ENCODE measurements at regions not wholly inside any gene's neighbourhood (a gene's known extent, or its start where the extent isn't known, plus 50 kb on each side); places are given as distances from the start of the nearest gene placed in this dataset.

GRCh38 chr2:19480673-19481072, 122.2 kb upstream of the OSR1 start:
- H3K4me3 ChIP-seq (ENCODE audit: low read depth, low read length), result no peak overlapping the region
- no peak overlapping the region for H2AFZ ChIP-seq (ENCODE audit: low read length, unreplicated experiment)
- H3K36me3 ChIP-seq (ENCODE audit: insufficient read depth, low read length), result no peaks in the 10 kb centered on the region
- no peak overlapping the region for H3K27ac ChIP-seq (ENCODE audit: low read depth, low read length)
- no peaks in the 10 kb centered on the region for H3K27me3 ChIP-seq (ENCODE audit: insufficient read depth, low read length)
- H3K4me1 ChIP-seq (ENCODE audit: control insufficient read depth, insufficient read depth, low read length, unreplicated experiment), result peaks cover 10% of the 10 kb centered on the region
- H3K79me2 ChIP-seq (ENCODE audit: control insufficient read depth, insufficient read depth, low read length, unreplicated experiment), result no peaks in the 10 kb centered on the region

DNA sequence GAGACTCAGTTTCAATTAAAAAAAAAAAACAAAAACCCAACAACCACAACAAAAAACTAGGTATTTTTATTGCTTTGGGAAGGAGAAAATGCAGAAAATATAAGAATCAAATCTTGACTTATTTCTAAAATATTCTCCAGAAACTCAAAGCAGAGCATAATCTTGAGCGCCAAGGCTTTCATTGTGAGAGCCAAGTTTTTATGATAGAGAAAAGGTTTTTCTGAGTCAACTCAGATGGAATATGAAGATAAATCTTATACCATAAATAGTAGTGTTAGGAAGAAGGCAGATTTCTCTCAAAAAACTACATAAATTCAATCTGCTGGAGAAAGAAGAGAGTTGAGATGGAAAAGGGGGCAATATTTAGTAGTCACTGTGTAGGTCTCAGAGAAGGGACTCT, 121.2 kb upstream of the OSR1 start:
- no peaks in the 10 kb centered on the region for H3K79me2 ChIP-seq (ENCODE audit: control insufficient read depth, insufficient read depth, low read length, unreplicated experiment)
- no peak overlapping the region for H2AFZ ChIP-seq (ENCODE audit: low read length, unreplicated experiment)
- H3K4me3 ChIP-seq (ENCODE audit: low read depth, low read length), result no peak overlapping the region
- H3K36me3 ChIP-seq (ENCODE audit: insufficient read depth, low read length), result no peaks in the 10 kb centered on the region
- peaks cover 10% of the 10 kb centered on the region for H3K4me1 ChIP-seq (ENCODE audit: control insufficient read depth, insufficient read depth, low read length, unreplicated experiment)
- H3K27me3 ChIP-seq (ENCODE audit: insufficient read depth, low read length), result no peaks in the 10 kb centered on the region
- H3K27ac ChIP-seq (ENCODE audit: low read depth, low read length), result no peak overlapping the region

DNA sequence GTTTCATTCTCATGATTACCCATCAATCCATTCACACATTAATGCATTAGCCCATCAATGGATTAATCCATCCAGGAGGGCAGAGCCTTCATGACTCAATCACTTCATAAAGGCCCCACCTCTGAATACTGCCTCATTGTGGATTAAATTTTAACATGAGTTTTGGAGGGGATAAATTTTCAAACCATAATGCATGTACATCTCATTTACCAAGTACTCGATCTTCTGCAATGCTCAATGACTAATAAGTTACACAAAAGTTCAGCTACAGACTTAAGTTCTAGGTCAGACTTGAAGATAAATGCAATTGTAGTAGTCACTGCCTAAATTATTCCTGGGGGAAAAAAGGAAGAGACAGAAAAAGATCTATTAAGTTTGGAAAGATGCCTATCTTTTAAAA, 120.0 kb upstream of the OSR1 start:
- Histone ChIP-seq H3K36me3 (ENCODE audit: insufficient read depth, low read length) (no peaks in the 10 kb centered on the region), H3K27me3 (ENCODE audit: insufficient read depth, low read length) (no peaks in the 10 kb centered on the region), H3K4me1 (ENCODE audit: control insufficient read depth, insufficient read depth, low read length, unreplicated experiment) (peaks cover 10% of the 10 kb centered on the region), H3K4me3 (ENCODE audit: low read depth, low read length) (no peak overlapping the region), H3K79me2 (ENCODE audit: control insufficient read depth, insufficient read depth, low read length, unreplicated experiment) (no peaks in the 10 kb centered on the region), H2AFZ (ENCODE audit: low read length, unreplicated experiment) (peak overlapping the region; percentile 44), H3K27ac (ENCODE audit: low read depth, low read length) (no peak overlapping the region)

- Histone ChIP-seq H3K27ac (ENCODE audit: low read depth, low read length) (no peak overlapping the region), H3K79me2 (ENCODE audit: control insufficient read depth, insufficient read depth, low read length, unreplicated experiment) (no peaks in the 10 kb centered on the region), H3K4me1 (ENCODE audit: control insufficient read depth, insufficient read depth, low read length, unreplicated experiment) (peaks cover 10% of the 10 kb centered on the region), H2AFZ (ENCODE audit: low read length, unreplicated experiment) (no peak overlapping the region), H3K36me3 (ENCODE audit: insufficient read depth, low read length) (no peaks in the 10 kb centered on the region), H3K27me3 (ENCODE audit: insufficient read depth, low read length) (no peaks in the 10 kb centered on the region), H3K4me3 (ENCODE audit: low read depth, low read length) (no peak overlapping the region)
Observed at GRCh38 chr2:19476327-19476726, 117.9 kb upstream of the OSR1 start.

DNA sequence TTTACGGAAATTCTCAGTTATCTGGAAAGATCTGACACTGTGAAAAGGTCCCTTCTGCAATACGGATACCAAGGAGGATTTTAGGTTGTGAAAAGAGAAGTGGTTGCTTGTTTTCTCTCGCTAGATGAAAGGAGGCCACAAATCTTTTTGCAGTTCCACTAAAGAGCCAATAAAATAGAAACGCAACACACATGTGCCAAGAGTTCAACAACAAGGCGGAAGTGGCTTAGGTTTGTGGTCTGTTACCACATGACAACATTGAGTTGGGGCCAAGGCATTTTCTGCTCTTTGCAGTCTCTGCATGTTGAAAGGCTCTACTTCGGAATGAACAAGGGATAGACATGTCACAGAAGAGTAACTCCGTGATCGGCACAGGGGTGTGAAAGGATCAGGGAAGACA, 115.7 kb upstream of the OSR1 start:
- H2AFZ ChIP-seq (ENCODE audit: low read length, unreplicated experiment), result no peak overlapping the region
- H3K4me3 ChIP-seq (ENCODE audit: low read depth, low read length), result no peak overlapping the region
- H3K27me3 ChIP-seq (ENCODE audit: insufficient read depth, low read length), result no peaks in the 10 kb centered on the region
- no peak overlapping the region for H3K27ac ChIP-seq (ENCODE audit: low read depth, low read length)
- H3K4me1 ChIP-seq (ENCODE audit: control insufficient read depth, insufficient read depth, low read length, unreplicated experiment), result peaks cover 10% of the 10 kb centered on the region
- no peaks in the 10 kb centered on the region for H3K36me3 ChIP-seq (ENCODE audit: insufficient read depth, low read length)
- H3K79me2 ChIP-seq (ENCODE audit: control insufficient read depth, insufficient read depth, low read length, unreplicated experiment), result no peaks in the 10 kb centered on the region

GRCh38 chr2:19473350-19473749, 114.9 kb upstream of the OSR1 start:
- Histone ChIP-seq H3K36me3 (ENCODE audit: insufficient read depth, low read length) (no peaks in the 10 kb centered on the region), H3K27me3 (ENCODE audit: insufficient read depth, low read length) (no peaks in the 10 kb centered on the region), H2AFZ (ENCODE audit: low read length, unreplicated experiment) (no peak overlapping the region), H3K4me3 (ENCODE audit: low read depth, low read length) (no peak overlapping the region), H3K4me1 (ENCODE audit: control insufficient read depth, insufficient read depth, low read length, unreplicated experiment) (peaks cover 4% of the 10 kb centered on the region), H3K79me2 (ENCODE audit: control insufficient read depth, insufficient read depth, low read length, unreplicated experiment) (no peaks in the 10 kb centered on the region), H3K27ac (ENCODE audit: low read depth, low read length) (no peak overlapping the region)

GRCh38 chr2:19472391-19472978, 114.1 kb upstream of the OSR1 start:
- Histone ChIP-seq H2AFZ (ENCODE audit: low read length, unreplicated experiment) (no peak overlapping the region), H3K27me3 (ENCODE audit: insufficient read depth, low read length) (no peaks in the 10 kb centered on the region), H3K79me2 (ENCODE audit: control insufficient read depth, insufficient read depth, low read length, unreplicated experiment) (no peaks in the 10 kb centered on the region), H3K27ac (ENCODE audit: low read depth, low read length) (no peak overlapping the region), H3K36me3 (ENCODE audit: insufficient read depth, low read length) (no peaks in the 10 kb centered on the region), H3K4me1 (ENCODE audit: control insufficient read depth, insufficient read depth, low read length, unreplicated experiment) (no peaks in the 10 kb centered on the region), H3K4me3 (ENCODE audit: low read depth, low read length) (no peak overlapping the region)

DNA sequence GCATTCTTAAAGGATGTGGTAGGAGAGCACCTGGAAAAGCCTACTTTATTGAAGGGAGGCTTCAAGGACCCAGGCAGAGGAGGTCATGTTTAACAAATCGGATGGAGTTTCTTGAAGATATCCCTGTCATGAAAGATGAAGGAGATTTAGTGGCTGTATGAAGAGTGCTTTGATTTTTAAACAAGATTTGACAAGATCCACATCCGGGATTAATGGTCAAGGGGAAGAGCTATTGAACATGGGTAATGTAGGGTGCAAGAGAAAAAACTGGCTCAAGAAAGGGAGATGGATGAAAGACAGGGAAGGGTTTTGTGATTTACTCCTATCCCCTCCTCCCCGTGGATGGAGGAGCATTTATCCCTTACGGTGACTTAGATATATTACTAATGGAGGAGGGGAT, 113.1 kb upstream of the OSR1 start:
- H3K27me3 ChIP-seq (ENCODE audit: insufficient read depth, low read length), result no peaks in the 10 kb centered on the region
- H3K79me2 ChIP-seq (ENCODE audit: control insufficient read depth, insufficient read depth, low read length, unreplicated experiment), result no peaks in the 10 kb centered on the region
- no peak overlapping the region for H3K27ac ChIP-seq (ENCODE audit: low read depth, low read length)
- H2AFZ ChIP-seq (ENCODE audit: low read length, unreplicated experiment), result no peak overlapping the region
- H3K36me3 ChIP-seq (ENCODE audit: insufficient read depth, low read length), result no peaks in the 10 kb centered on the region
- no peaks in the 10 kb centered on the region for H3K4me1 ChIP-seq (ENCODE audit: control insufficient read depth, insufficient read depth, low read length, unreplicated experiment)
- no peak overlapping the region for H3K4me3 ChIP-seq (ENCODE audit: low read depth, low read length)

DNA sequence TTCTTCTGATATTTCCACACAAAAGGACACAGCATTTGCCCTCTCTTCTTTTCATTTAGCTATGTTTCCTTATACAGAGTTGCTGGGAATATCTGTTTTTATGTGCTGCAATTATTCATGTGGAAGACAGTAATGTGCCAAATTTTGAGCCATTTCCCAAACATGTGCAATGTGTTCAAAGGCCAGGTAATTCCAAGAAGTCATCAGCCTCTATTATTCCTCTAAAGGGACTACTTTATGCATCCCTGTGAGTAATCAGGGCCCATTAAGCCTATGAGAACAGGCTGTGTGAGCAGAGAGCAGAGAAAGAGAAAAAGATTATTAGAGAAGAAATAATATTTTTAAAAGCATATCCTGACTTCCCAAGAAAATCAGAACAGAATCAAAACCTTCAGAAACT, 107.6 kb upstream of the OSR1 start:
- Histone ChIP-seq H2AFZ (ENCODE audit: low read length, unreplicated experiment) (no peak overlapping the region), H3K27me3 (ENCODE audit: insufficient read depth, low read length) (no peaks in the 10 kb centered on the region), H3K36me3 (ENCODE audit: insufficient read depth, low read length) (no peaks in the 10 kb centered on the region), H3K27ac (ENCODE audit: low read depth, low read length) (no peak overlapping the region), H3K4me3 (ENCODE audit: low read depth, low read length) (no peak overlapping the region), H3K79me2 (ENCODE audit: control insufficient read depth, insufficient read depth, low read length, unreplicated experiment) (no peaks in the 10 kb centered on the region), H3K4me1 (ENCODE audit: control insufficient read depth, insufficient read depth, low read length, unreplicated experiment) (no peaks in the 10 kb centered on the region)

GRCh38 chr2:19462256-19462645, 103.8 kb upstream of the OSR1 start:
- Histone ChIP-seq H3K4me3 (ENCODE audit: low read depth, low read length) (no peak overlapping the region), H3K4me1 (ENCODE audit: control insufficient read depth, insufficient read depth, low read length, unreplicated experiment) (no peaks in the 10 kb centered on the region), H2AFZ (ENCODE audit: low read length, unreplicated experiment) (no peak overlapping the region), H3K27ac (ENCODE audit: low read depth, low read length) (no peak overlapping the region), H3K27me3 (ENCODE audit: insufficient read depth, low read length) (no peaks in the 10 kb centered on the region), H3K79me2 (ENCODE audit: control insufficient read depth, insufficient read depth, low read length, unreplicated experiment) (no peaks in the 10 kb centered on the region), H3K36me3 (ENCODE audit: insufficient read depth, low read length) (no peaks in the 10 kb centered on the region)

DNA sequence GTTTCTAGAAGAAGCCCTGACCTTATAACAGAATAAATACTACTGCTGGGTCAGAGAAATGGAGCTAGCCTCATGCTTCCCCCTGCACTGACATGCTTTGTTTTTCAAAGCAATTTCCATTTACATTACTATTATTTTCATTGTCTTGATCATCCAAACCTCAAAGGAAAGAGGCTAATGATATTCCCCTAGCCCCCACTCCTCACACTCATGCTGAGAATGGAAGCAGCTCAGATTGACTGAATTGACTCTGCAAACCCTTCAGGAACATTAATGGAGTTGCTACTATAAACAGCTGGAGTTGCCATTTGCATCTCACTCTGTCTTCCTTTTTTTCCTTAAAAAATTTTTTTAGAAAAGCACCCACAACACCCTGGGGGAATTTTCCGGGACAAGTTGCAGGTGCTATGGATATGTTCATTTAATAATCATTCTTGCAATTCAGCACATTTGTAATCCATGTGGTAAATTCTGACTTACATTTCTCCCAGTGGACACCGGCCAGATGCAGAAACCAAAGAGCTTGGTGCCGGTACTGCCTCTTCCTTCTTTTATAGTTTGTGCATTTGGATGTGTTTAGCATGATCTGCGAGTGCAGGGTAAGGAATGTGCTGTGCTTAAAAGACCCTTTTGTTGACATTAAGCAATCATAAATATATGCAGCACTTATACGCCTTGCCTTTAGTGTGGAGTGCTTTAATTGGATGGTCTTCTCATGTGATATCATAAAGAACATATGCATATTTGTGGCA, 103.3 kb upstream of the OSR1 start:
- Histone ChIP-seq H3K36me3 (ENCODE audit: insufficient read depth, low read length) (no peaks in the 10 kb centered on the region), H3K27me3 (ENCODE audit: insufficient read depth, low read length) (no peaks in the 10 kb centered on the region), H2AFZ (ENCODE audit: low read length, unreplicated experiment) (no peak overlapping the region), H3K4me3 (ENCODE audit: low read depth, low read length) (no peak overlapping the region), H3K4me1 (ENCODE audit: control insufficient read depth, insufficient read depth, low read length, unreplicated experiment) (no peaks in the 10 kb centered on the region), H3K79me2 (ENCODE audit: control insufficient read depth, insufficient read depth, low read length, unreplicated experiment) (no peaks in the 10 kb centered on the region), H3K27ac (ENCODE audit: low read depth, low read length) (no peak overlapping the region)

All from ACC112 (cell line).